GM23338 (cell line): ENCODE measurements at regions not wholly inside any gene's neighbourhood (a gene's known extent, or its start where the extent isn't known, plus 50 kb on each side); places are given as distances from the start of the nearest gene placed in this dataset.

Source experiments
- ATAC-seq: fragments of 200-7000 bp; cut with Tn5 transposase; 3 replicates; pipeline ENCODE4 v1.9.1; 2020
- DNase-seq: peaks from one replicate; pipeline ENCODE4 v3.0.0-alpha.2; 2015; ENCODE audit warnings: low spot score
- H2AFZ ChIP-seq: fragments of 200-600 bp; sonication (generic); 2 replicates; pipeline ENCODE4 v1.8.0; 2016; ENCODE audit warnings: antibody characterized with exemption, mild to moderate bottlenecking, moderate library complexity
- H3F3A ChIP-seq: fragments of 200-600 bp; sonication (generic); replicated peaks from 2 replicates; pipeline ENCODE4 v1.8.0; 2017; ENCODE audit warnings: antibody characterized with exemption, mixed run types, low read depth
- H3K27ac ChIP-seq: fragments of 200-600 bp; sonication (generic); 2 replicates; pipeline ENCODE4 v1.6.1; 2016; ENCODE audit warnings: low read depth
- H3K27me3 ChIP-seq: fragments of 200-600 bp; sonication (generic); 2 replicates; pipeline ENCODE4 v1.8.0; 2016; ENCODE audit warnings: mild to moderate bottlenecking, mixed run types, moderate library complexity; ENCODE audit not compliant: insufficient read depth
- H3K36me3 ChIP-seq: fragments of 200-600 bp; sonication (generic); 2 replicates; pipeline ENCODE4 v1.8.0; 2016; ENCODE audit warnings: mild to moderate bottlenecking; ENCODE audit not compliant: insufficient read depth
- H3K4me1 ChIP-seq: fragments of 200-600 bp; sonication (generic); 2 replicates; pipeline ENCODE4 v1.8.0; 2016; ENCODE audit warnings: mild to moderate bottlenecking, moderate library complexity; ENCODE audit not compliant: insufficient read depth
- H3K4me2 ChIP-seq: fragments of 200-600 bp; sonication (generic); 2 replicates; pipeline ENCODE4 v1.7.1; 2017; ENCODE audit warnings: mixed run types
- H3K4me3 ChIP-seq: fragments of 200-600 bp; sonication (generic); 2 replicates; pipeline ENCODE4 v1.6.1; 2016; ENCODE audit warnings: mixed run types
- H3K79me2 ChIP-seq: fragments of 200-600 bp; sonication (generic); replicated peaks from 2 replicates; pipeline ENCODE4 v1.8.0; 2017; ENCODE audit warnings: mild to moderate bottlenecking; ENCODE audit not compliant: insufficient read depth
- H3K9me2 ChIP-seq: fragments of 200-600 bp; sonication (generic); 2 replicates; pipeline ENCODE4 v1.8.0; 2017; ENCODE audit not compliant: insufficient read depth
- H4K20me1 ChIP-seq: fragments of 200-600 bp; sonication (generic); replicated peaks from 2 replicates; pipeline ENCODE4 v1.8.0; 2017; ENCODE audit warnings: mild to moderate bottlenecking; ENCODE audit not compliant: insufficient read depth
- H3K27ac Mint-ChIP-seq: 2 replicates; pipeline ENCODE4 v1.8.0; 2020; ENCODE audit warnings: inconsistent platforms, mild to moderate bottlenecking, moderate library complexity, mixed read lengths
- H3K27me3 Mint-ChIP-seq: 3 replicates; pipeline ENCODE4 v1.8.0; 2022; ENCODE audit warnings: low read depth, mild to moderate bottlenecking, moderate library complexity, mixed read lengths, inconsistent platforms; ENCODE audit not compliant: insufficient read depth, poor library complexity
- H3K36me3 Mint-ChIP-seq: 3 replicates; pipeline ENCODE4 v1.8.0; 2021; ENCODE audit warnings: low read depth, mild to moderate bottlenecking, inconsistent platforms, moderate library complexity, mixed read lengths
- H3K4me1 Mint-ChIP-seq: 3 replicates; pipeline ENCODE4 v1.8.0; 2020; ENCODE audit warnings: mild to moderate bottlenecking, inconsistent platforms, mixed read lengths
- H3K4me3 Mint-ChIP-seq: 3 replicates; pipeline ENCODE4 v1.8.0; 2021; ENCODE audit warnings: moderate library complexity, mild to moderate bottlenecking, inconsistent platforms, mixed read lengths
- H3K9me3 Mint-ChIP-seq: 3 replicates; pipeline ENCODE4 v1.8.0; 2020; ENCODE audit warnings: moderate library complexity, mild to moderate bottlenecking, inconsistent platforms, mixed read lengths
- CTCF ChIP-seq, 2 experiments: fragments of 200-600 bp in 1 of 2; sonication (generic) in 1 of 2; conservative IDR thresholded peaks; 2 replicates each; pipeline versions ENCODE4 v1.5.1 to v1.6.1; 2016 to 2017; ENCODE audit warnings: antibody characterized with exemption in 2 of 2, low read depth in 2 of 2, mild to moderate bottlenecking in 2 of 2, moderate library complexity in 1 of 2
- EZH2 ChIP-seq: fragments of 200-600 bp; sonication (generic); IDR thresholded peaks from one replicate; pipeline ENCODE4 v1.8.0; 2017; ENCODE audit warnings: antibody characterized with exemption, mild to moderate bottlenecking, low read depth; ENCODE audit not compliant: unreplicated experiment
- NANOG ChIP-seq: IDR thresholded peaks from 2 replicates; pipeline ENCODE4 v1.6.1; 2016; ENCODE audit warnings: antibody characterized with exemption, borderline replicate concordance
- REST ChIP-seq: IDR thresholded peaks from one replicate; pipeline ENCODE4 v1.6.1; 2018; ENCODE audit warnings: antibody characterized with exemption; ENCODE audit not compliant: unreplicated experiment
- ZNF114 ChIP-seq: fragments of 250-450 bp; sonication (Bioruptor Pico); IDR thresholded peaks from 2 replicates; pipeline ENCODE4 v1.5.0; 2020; ENCODE audit warnings: mild to moderate bottlenecking, moderate library complexity
- ZNF462 ChIP-seq: fragments of 250-450 bp; sonication (Bioruptor Pico); IDR thresholded peaks from 2 replicates; pipeline ENCODE4 v1.5.0; 2020; ENCODE audit warnings: mild to moderate bottlenecking, moderate library complexity

GRCh38 chr2:44836916-44837315 lies 104.6 kb upstream of the SIX3 start:
- Histone ChIP-seq H3F3A (no peaks in the 10 kb centered on the region), H3K4me1 (no peaks in the 10 kb centered on the region), H3K79me2 (no peaks in the 10 kb centered on the region), H3K36me3 (no peaks in the 10 kb centered on the region), H3K9me2 (peaks cover 6% of the 10 kb centered on the region), H3K27me3 (no peaks in the 10 kb centered on the region), H3K27ac (no peak overlapping the region), H2AFZ (no peak overlapping the region), H3K4me3 (no peak overlapping the region), H3K4me2 (no peak overlapping the region), H4K20me1 (no peaks in the 10 kb centered on the region)
- TF ChIP-seq CTCF (conservative IDR thresholded peaks at IDR 0.05; ENCODE audit: low read depth in 2 of 2) (no peak), ZNF114 (CRISPR knock-in tag) (no peak), ZNF462 (CRISPR knock-in tag) (no peak), REST (no peak), NANOG (no peak), EZH2 (no peak)
- H3K9me3 Mint-ChIP-seq: no peaks in the 10 kb centered on the region
- no peaks in the 10 kb centered on the region for H3K4me1 Mint-ChIP-seq
- no peaks in the 10 kb centered on the region for H3K27me3 Mint-ChIP-seq
- H3K36me3 Mint-ChIP-seq: no peaks in the 10 kb centered on the region
- H3K4me3 Mint-ChIP-seq: no peak overlapping the region
- DNase-seq (no peak), ATAC-seq (no peak)
- H3K27ac Mint-ChIP-seq: no peak overlapping the region
